Testis (tissue), 2 donors: ENCODE measurements at regions not wholly inside any gene's neighbourhood (a gene's known extent, or its start where the extent isn't known, plus 50 kb on each side); places are given as distances from the start of the nearest gene placed in this dataset.

Source experiments
- POLR2A ChIP-seq: fragments of 450-650 bp; IDR thresholded peaks from one replicate; pipeline ENCODE4 v1.6.1; 2017; ENCODE audit warnings: antibody characterized with exemption, mild to moderate bottlenecking, moderate library complexity
- TF ChIP-seq, protein P1 (sequence below), 3 experiments: fragments of 450-650 bp in 2 of 3; fragments of 200-600 bp in 1 of 3; sonication (generic) in 1 of 3; IDR thresholded peaks; one replicate each; pipeline ENCODE4 v1.5.1; 2016 to 2019; ENCODE audit warnings: antibody characterized with exemption in 3 of 3, mild to moderate bottlenecking in 2 of 3, moderate library complexity in 1 of 3

DNA sequence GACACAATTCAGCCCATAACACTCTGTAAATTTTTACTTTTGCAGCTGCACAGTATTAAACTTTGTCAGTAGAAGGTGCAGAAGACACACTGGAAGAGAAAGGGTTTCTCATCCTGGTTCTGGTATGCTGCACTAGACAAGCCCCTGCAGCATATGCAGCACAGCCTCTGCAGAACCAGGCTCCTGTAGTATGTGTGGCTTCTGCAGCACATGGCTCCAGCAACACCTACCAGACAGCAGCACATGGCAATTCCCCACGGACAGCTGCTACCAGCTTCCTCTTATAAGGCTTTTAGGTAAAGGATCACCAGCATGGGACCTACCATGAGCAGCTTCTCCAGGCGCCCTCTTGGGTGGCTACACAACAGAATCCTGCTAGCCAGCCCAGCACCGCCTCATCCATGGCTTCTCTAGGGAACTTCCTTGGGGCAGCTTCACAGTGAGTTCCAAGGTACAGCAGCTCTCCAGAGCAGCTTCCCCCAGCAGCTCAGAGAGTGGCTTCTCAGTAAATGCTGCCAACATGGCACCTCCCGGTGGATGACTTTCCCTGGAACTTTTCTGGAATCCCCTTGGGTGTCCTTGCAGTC lies 534.4 kb upstream of the CXADR start:
- TF ChIP-seq, protein P1, sequence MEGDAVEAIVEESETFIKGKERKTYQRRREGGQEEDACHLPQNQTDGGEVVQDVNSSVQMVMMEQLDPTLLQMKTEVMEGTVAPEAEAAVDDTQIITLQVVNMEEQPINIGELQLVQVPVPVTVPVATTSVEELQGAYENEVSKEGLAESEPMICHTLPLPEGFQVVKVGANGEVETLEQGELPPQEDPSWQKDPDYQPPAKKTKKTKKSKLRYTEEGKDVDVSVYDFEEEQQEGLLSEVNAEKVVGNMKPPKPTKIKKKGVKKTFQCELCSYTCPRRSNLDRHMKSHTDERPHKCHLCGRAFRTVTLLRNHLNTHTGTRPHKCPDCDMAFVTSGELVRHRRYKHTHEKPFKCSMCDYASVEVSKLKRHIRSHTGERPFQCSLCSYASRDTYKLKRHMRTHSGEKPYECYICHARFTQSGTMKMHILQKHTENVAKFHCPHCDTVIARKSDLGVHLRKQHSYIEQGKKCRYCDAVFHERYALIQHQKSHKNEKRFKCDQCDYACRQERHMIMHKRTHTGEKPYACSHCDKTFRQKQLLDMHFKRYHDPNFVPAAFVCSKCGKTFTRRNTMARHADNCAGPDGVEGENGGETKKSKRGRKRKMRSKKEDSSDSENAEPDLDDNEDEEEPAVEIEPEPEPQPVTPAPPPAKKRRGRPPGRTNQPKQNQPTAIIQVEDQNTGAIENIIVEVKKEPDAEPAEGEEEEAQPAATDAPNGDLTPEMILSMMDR (IDR thresholded peaks at IDR 0.05), result no peak
- no peak for TF ChIP-seq POLR2A
